HG02798 (cell line): ENCODE measurements at regions not wholly inside any gene's neighbourhood (a gene's known extent, or its start where the extent isn't known, plus 50 kb on each side); places are given as distances from the start of the nearest gene placed in this dataset.

Experiments
- ATAC-seq: cut with Tn5 transposase; IDR thresholded peaks from one replicate; pipeline ENCODE4 v1.9.1; 2021; ENCODE audit warnings: mild to moderate bottlenecking; ENCODE audit not compliant: unreplicated experiment, poor library complexity

- no peak for ATAC-seq
Measured at GRCh38 chr6:760982-761955, 68.3 kb upstream of the EXOC2 start.

DNA sequence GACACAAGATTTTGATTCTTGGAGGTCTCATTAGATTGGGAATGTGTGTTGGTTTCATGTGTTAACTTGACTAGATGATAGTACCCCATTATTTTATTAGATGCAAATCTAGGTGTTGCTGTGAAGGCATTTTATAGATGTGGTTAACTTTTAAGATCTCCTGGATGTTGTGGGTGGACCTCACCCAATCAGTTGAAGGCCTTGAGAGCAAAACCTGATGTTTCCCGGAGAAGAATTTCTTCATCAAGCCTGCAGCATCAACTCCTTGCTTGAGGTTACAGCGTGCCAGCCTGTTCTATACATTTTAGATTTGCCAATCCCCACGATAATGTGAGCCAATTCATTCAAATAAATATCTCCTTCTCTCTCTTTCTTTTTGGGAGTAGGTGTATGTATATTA is 66.8 kb upstream of the EXOC2 start:
- no peak for ATAC-seq

- ATAC-seq: no peak
Measured at GRCh38 chr6:756224-756623, 63.3 kb upstream of the EXOC2 start.

DNA sequence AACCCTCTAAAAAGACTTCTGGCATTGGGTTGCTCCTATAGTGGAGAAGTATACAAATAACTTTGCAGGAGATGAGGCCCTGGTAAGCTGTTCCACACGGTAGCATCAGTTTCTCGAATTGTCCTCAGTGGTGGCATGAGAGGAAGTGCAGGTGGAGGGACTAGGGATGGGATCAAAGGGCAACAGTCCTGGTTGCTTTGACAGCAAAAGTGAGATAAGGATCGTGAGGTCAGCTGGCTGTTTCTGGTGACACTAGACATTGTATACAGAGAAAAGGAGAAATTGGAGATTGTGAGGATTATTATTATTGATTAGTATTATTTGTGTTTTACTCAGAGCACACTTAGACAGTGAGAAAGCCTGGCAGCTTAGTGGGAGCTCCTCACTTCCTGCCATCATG is 61.3 kb upstream of the EXOC2 start:
- no peak for ATAC-seq

DNA sequence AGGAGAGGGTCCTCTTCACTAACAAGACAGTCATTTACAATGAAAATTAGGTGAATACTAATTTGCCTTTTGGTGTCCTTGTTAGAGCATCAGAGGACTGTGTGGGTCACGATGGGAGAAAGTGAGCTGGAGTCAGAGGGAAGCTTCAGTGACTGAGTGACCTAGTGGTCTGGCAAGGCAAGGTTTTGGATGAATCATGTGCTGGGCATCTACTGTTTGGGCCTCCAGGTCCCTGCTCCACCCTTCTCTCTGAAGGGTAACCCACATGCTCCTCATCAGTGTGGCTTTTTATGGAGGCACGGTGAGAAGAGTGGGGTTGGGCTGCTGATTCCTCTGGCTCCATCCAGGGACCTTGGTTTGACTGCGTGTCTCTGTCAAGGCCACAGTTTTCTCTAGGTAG is 60.5 kb upstream of the EXOC2 start:
- ATAC-seq: no peak

GRCh38 chr6:752438-752837 is 59.5 kb upstream of the EXOC2 start:
- no peak for ATAC-seq

- ATAC-seq: no peak
Measured at GRCh38 chr6:751765-752164, 58.8 kb upstream of the EXOC2 start.

DNA sequence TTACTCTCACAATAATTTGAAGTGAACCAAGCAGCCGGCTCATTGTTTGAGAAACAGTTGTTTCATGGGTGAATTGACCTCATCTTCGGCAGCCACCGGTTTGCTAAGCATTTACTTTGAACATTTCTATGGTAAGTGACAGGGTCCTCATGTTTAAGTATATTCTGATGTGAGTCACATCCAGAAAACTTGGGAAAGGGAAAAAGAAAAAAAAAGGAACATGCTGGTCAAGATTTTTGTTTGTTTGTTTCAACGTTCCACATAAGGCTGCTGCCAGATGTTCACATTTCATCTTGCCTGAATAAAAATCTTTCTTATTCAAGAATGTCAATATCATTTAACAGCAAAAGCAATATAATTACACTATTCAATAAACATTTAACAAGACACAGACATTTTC is 55.0 kb upstream of the EXOC2 start:
- no peak for ATAC-seq

GRCh38 chr6:747028-747427 is 54.1 kb upstream of the EXOC2 start:
- no peak for ATAC-seq

DNA sequence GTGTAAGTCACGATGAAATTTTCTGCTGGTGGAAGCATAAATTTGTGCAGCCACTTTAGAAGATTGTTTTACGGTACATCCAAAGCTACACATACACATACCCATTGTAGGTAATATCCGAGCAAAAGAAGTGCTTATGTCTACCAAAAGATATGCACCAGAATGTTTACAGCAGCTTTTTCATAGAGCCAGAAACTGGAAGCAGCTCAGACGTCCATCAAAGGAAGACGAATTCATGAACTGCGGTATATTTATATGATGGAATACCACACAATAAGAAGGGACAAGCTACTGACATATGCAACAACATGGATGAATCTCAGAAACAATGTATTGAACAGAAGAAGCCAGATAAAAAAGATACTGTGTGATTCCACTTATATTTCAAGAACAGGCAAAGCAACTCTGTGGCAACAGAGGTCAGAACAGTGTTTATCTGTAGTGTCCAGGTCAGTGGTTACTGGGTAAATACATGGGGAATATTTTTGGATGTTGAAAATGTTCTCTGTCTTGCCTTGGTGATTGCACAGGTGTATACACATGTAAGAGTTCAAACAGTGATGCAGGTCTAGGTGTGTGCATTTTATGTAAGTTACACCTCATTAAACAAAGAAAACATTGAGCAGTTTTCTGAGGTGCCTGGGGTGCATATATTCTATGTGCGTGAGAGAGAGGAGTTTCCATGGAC is 51.9 kb upstream of the EXOC2 start:
- ATAC-seq: no peak

GRCh38 chr6:743320-744096 is 50.6 kb upstream of the EXOC2 start:
- no peak for ATAC-seq
